SKM-1 treated with dmso at 0.1 percent for 144 hours (cell line): ENCODE measurements at regions not wholly inside any gene's neighbourhood (a gene's known extent, or its start where the extent isn't known, plus 50 kb on each side); places are given as distances from the start of the nearest gene placed in this dataset.
"Not testable (repeated sequence)": the region's sequence is repeated elsewhere in the genome, so short reads cannot be mapped to it uniquely, and the experiment has no call there.

Experiments used
- DNase-seq: peaks from one replicate; lab custom pipeline; 2025; ENCODE audit not compliant: unreplicated experiment; lab: John Stamatoyannopoulos, UW

GRCh38 chr16:87135246-87136030 is 181.8 kb downstream of the C16orf95 start:
- no peak for DNase-seq

- no peak for DNase-seq
Observed at GRCh38 chr16:87138316-87138715, 178.9 kb downstream of the C16orf95 start.

GRCh38 chr16:87138738-87139267 is 178.4 kb downstream of the C16orf95 start:
- no peak for DNase-seq

GRCh38 chr16:87140211-87141200 is 176.7 kb downstream of the C16orf95 start:
- DNase-seq: no peak

GRCh38 chr16:87141402-87141801 is 175.8 kb downstream of the C16orf95 start:
- DNase-seq: no peak

GRCh38 chr16:87143661-87144121 is 173.5 kb downstream of the C16orf95 start:
- no peak for DNase-seq

DNA sequence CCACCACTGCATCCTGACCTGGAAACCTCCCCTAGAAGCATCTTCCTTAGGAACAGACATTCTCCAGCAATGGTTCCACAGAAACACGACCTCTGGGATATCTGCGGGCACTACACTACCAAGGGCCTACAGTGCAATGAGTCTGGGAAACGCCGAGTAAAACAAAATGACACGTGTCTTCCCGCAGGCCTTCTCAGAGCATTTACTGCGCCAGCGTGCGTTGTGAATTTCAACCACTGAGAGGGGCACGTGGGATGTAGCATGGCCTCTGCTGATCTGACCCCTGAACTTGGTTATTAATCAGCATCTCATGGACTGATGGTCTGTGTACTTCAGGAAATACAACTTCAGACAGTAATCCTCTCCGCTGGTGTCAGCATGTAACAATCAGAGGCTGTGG is 173.0 kb downstream of the C16orf95 start:
- no peak for DNase-seq

DNA sequence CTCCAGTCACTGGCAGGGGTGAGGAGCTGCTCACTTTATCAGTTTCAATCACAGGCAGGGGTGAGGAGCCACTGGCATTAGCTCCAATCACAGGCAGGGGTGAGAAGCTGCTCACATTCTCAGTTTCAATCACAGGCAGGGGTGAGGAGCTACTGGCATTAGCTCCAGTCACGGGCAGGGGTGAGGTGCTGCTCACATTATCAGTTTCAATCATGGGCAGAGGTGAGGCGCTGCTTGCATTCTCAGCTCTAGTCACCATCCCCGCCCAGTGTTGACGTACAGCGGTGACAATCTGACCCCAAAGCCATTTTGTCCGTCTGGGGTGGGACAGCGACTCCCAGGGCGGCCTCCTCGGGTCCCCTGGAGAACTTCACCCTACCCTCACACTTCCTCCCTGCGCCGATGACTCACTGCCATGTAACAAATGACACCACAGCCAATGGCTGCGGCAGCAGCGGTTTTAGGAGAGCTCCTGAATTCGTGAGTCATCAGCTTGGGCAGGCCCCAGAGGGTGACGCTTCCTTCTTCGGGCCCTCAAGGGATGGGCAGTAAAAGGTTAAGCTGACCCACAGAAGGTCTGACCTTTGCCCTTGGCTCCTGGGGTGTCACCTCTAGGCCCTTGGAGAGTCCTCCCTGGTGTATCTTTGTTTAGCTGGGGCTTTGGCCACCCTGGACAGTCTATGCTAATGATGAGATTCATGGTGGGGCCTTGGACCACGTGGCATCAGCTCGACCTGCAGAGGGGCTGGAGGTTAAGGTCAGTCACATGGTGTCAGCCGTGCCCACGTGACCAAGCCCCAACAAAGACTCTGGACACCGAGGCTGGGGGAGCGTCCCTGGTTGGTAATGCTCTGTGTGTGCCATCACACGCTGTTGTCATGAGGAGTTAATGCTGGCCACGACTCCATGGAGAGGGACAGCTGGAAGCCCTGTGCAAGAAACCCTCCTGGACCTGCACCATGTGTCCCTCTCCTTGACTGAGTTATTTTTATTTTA is 171.7 kb downstream of the C16orf95 start:
- DNase-seq: no peak

GRCh38 chr16:87146676-87147075 is 170.5 kb downstream of the C16orf95 start:
- DNase-seq: no peak

DNA sequence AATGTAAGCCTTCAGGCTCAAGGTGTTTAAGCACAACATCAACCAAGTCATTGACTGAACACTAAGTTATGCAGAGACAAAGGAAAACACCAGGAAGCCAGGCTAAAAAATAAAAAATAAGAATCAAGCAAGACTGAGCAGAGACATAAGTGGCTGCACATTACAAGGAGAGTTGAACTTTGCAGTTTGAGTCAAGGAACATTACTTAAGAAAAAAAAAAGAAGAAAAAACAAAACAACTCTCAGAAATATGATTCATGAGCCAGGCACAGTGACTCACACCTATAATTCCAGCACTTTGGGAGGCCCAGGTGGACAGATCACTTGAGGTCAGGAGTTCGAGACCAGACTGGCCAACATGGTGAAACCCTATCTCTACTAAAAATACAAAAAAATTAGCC is 168.1 kb downstream of the C16orf95 start:
- no peak for DNase-seq

GRCh38 chr16:87150262-87150661 is 166.9 kb downstream of the C16orf95 start:
- DNase-seq: no peak

GRCh38 chr16:87150681-87151280 is 166.4 kb downstream of the C16orf95 start:
- DNase-seq: no peak

GRCh38 chr16:87152221-87152755 is 164.9 kb downstream of the C16orf95 start:
- no peak for DNase-seq

- no peak for DNase-seq
Observed at GRCh38 chr16:87153326-87153725, 163.9 kb downstream of the C16orf95 start.

DNA sequence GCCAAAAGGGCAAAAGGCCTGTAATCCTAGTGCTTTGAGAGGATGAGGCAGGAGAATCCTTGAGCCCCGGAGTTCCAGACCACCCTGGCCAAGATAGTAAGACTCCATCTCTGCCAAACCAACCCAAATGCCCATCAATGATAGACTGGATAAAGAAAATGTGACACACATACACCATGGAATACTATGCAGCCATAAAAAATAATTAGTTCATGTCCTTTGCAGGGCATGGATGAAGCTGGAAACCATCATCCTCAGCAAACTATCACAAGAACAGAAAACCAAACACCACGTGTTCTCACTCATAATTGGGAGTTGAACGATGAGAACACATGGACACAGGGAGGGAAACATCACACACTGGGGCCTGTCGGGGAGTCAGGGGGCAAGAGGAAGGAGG is 161.9 kb downstream of the C16orf95 start:
- not testable (repeated sequence) for DNase-seq

GRCh38 chr16:87156195-87156594 is 161.0 kb downstream of the C16orf95 start:
- no peak for DNase-seq

GRCh38 chr16:87160234-87160636 is 157.0 kb downstream of the C16orf95 start:
- DNase-seq: no peak

- DNase-seq: no peak
Observed at GRCh38 chr16:87160701-87161337, 156.4 kb downstream of the C16orf95 start.

DNA sequence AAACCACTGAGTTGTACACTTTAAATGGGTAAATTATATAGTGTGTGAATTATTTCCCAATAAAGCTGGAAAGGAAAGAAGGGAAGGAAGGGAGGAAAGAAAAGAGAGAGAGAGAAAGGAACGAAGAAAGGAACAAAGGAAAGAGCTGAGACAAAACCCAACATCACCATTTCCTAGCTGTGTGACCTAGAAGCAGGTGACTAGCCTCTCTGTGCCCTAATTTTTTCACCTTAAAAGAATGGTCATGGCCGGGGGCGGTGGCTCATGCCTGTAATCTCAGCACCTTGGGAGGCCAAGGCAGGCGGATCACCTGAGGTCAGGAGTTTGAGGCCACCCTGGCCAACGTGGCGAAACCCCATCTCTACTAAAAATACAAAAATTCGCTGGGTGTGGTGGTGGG is 155.8 kb downstream of the C16orf95 start:
- not testable (repeated sequence) for DNase-seq
